Fibroblast of peridontal ligament (primary cell): ENCODE measurements at regions not wholly inside any gene's neighbourhood (a gene's known extent, or its start where the extent isn't known, plus 50 kb on each side); places are given as distances from the start of the nearest gene placed in this dataset.
A peak's percentile ranks its signal among the peaks of the same experiment; 100 is the strongest.
"Not testable (repeated sequence)": the region's sequence is repeated elsewhere in the genome, so short reads cannot be mapped to it uniquely, and the experiment has no call there.

Experiments used
- DNase-seq: peaks from one replicate; pipeline ENCODE4 v3.0.0-alpha.2; 2010; ENCODE audit errors: extremely low read depth

DNA sequence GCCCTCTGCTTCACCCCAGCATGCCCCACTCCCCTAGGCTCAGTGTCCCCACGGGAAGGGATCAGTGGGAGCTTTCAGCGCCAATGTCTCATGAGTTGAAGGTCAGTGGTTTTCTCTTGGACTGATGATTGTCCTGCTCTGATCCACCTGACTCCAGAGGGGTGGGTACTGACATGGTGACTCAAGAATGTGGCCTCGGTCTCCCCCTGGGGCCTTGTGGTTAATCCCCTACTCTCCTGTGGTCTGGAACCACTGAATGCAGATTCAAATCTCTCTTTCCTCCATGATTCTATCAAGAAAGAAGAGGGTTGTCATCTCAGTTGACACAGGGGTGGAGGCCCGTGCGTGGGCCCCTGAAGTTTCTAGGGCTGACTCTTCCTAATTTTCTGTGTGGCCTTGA lies 176.9 kb downstream of the RPS24 start:
- no peak for DNase-seq

DNA sequence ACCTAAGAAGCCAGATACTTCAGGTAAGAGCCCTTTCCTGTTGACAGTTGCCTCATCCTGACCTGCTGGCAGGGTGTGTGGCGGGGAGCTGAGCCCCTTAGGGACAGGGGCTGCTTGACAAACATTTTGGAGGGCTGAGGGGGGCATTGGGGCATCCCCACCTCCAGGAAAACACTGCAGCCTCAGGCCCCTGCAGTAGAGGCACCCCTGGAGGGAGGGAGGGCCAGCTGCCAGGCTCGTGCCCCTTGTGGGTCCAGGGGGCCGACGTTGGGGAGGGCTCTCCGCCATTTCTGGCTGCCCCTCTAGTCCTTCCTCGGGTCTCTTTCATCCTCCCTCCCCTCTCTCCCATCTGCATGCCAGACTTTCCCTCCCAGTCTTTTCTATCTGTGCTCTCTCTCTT lies 177.3 kb downstream of the RPS24 start:
- DNase-seq = no peak

DNA sequence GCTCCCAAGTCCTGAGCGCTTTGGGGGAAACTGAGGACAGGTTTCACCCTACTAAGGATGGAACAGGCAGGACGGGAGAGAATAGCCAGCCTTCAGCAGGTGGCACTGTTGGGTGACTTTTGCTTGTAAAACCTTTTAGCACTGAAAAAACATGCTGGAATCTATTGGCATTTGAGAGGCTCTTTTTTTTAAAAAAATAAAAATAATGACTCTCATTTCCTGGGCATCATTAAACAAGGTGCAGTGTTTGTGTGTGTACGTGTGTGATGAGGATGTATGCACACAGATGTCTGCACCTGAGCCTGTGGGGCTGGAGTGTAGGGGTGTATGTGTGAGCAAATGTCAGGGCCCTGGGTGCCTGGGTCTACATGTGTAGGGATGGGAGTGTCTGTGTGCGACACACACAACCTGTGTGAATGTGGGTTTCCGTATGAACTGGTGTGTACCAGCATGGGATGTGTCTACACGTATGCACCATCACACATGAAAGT lies 177.9 kb downstream of the RPS24 start:
- peak; percentile 81 for DNase-seq

GRCh38 chr10:78212060-78212785 lies 178.6 kb downstream of the RPS24 start:
- no peak for DNase-seq

DNA sequence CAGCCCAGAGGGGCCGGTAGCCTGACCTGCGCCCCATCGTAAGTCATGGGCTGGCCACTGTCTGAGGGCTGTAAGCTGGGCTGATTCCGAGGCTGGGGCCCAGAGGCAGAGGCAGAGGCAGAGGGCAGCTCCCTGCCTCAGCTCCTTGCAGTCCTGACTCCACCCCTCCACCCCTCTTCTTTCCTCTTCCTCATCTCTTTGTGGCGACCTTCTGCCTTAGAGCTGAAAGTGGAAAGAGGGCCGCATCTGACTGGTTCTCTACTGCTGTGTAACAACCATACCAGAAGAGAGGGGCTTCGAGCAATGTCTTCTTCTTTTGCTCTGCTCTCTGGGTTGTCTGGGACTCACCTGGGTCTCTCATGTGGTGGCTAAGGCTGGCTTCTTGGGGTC lies 179.1 kb downstream of the RPS24 start:
- no peak for DNase-seq

DNA sequence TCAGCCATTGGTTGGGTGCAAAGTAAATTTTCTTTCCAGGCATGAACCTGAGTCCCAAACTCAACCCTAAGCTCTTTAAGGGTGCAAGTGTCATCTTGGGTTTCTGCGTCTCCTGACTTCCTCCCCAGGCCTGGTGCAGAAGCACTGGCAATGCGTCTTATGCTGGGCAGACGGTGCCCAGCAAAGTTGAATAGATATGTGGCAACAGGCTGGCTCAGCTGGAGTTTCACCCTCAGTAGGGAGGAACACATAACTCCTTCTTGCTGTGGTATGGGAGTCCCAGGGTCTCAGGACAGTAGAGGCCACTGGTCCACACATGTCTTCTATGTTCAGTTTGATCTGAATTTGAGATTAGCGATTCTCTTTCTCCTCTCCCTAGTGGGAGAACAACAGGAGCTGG lies 181.3 kb downstream of the RPS24 start:
- DNase-seq = no peak

- peak; percentile 84 for DNase-seq
These were observed 182.0 kb downstream of the RPS24 start for GRCh38 chr10:78215645-78216044.

- no peak for DNase-seq
These were observed 183.7 kb downstream of the RPS24 start for GRCh38 chr10:78217336-78217735.

DNA sequence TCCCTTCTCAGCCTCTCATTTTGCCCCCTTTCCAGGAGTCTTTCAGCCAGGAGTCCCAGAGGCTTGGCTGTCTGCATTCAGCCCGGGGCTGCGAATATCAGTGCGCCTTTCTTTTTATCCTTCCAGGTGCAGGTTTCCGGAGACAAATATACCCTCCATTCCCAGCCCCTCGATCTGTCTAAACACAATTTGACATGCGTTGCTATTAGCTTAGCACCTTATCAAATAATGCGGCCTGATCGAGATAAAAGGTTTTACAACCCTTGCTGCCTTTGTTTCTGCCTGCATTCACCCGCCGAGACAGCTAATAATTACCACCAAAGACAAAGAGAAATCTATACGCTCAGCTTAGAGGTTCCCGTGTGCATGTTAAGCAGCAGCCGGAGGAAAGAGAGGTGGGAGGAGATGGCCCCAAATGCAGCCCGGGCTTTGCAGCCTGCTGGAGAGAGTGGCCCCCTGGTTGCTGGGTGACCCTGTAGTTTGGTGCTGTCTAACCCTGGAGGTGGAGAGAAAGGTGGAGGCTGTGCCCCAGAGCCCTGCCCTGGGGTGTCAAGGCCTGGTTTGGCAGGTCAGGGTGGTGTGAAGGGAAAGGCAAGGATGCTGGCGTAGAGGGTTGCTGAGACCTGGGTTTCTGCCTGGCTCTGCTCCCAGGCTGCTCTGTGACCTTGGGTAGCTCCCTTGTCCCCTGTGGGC lies 185.3 kb downstream of the RPS24 start:
- no peak for DNase-seq

GRCh38 chr10:78219568-78219967 lies 185.9 kb downstream of the RPS24 start:
- DNase-seq = not testable (repeated sequence)

GRCh38 chr10:78220781-78221180 lies 187.1 kb downstream of the RPS24 start:
- DNase-seq = no peak

DNA sequence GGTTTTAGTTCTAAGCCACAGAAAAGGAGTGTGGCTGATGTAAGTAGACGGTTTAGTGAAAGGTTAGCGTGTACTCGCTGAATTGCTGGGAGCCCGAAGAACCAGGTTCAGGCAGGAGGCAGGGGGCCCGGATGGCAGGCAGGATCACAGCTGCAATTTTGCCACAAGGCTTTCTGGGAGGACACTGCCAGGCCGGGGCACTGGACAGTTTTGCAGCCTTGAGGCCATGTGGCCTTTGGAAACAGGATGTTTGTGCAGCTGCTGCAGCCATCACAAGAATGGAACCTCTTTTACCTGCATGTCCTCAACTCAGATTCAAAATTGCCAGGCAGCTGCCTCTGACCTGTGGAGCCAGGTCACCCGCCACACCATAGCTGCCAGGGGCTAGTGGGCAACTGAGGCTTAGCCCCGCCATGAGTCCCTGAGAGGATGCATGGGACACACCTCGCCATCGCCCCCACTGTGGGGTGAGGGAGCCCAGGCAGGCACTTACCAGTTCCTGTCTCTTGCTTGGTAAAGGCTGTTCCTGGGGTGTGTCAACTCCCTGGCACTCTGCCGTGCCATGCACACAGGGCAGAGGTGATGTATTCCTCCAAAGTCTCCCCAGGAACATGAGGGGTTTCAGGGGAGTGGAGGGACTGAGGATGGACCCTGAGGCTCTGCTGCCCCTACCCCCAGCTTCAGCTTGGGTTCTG lies 188.6 kb downstream of the RPS24 start:
- DNase-seq = no peak

DNA sequence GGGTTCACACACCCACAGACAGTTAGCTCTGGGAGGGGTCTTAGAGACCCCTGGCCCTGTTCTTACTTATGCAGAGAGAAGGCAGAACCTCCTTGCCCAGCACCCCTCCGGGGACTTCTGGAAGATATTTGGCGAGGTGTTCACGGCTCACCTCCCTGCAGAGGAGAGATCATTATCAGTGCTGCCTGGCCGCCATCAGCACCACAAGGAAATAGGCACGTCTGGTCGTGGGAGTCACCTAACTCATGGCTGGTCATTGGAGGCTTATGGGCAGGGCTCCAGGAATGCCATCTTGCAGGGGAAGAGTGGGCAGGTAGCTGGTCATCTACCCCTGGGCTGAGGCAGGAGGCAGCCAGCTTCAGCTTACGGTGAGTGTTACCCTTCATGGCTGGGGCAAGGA lies 189.4 kb downstream of the RPS24 start:
- no peak for DNase-seq

DNA sequence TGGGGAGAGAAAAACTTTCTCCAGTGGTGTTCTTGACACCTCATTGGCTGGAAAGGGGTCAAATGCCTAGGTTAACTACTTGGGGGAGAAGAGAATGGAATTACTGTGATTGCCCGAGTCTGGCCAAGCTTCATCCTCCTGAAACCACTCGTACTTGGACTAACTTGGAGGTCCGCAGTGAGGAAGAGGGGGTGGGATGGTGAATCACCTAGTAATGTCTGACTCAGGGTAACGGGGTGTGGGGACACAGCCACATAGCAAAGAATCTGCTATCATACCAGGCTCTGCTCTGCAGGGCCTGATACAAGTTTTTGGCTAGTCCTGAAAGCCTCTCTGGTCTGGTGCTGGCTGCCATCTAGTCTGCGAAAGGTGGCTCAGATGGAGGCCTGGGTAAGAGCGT lies 190.9 kb downstream of the RPS24 start:
- peak; percentile 66 for DNase-seq

DNA sequence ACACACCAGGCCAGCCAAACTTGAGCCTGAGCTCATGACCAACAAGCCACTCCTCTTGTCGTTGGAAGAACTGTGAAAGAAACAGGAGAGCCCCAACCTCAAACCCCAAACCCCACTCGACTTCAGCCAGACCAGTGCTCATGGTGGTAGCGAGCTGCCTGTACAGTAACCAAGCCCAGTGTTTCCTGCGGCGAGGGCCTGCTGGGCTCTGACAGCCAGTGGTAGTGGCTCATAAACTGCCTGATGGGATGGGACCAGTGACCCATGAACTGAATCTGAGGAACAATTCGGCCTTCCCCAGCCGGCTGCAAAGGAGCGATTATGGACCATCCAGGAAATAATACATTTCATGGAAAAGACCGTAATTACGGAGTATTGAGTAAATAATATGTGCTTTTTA lies 191.9 kb downstream of the RPS24 start:
- no peak for DNase-seq

- DNase-seq = no peak
These were observed 195.8 kb downstream of the RPS24 start for GRCh38 chr10:78229489-78229888.

DNA sequence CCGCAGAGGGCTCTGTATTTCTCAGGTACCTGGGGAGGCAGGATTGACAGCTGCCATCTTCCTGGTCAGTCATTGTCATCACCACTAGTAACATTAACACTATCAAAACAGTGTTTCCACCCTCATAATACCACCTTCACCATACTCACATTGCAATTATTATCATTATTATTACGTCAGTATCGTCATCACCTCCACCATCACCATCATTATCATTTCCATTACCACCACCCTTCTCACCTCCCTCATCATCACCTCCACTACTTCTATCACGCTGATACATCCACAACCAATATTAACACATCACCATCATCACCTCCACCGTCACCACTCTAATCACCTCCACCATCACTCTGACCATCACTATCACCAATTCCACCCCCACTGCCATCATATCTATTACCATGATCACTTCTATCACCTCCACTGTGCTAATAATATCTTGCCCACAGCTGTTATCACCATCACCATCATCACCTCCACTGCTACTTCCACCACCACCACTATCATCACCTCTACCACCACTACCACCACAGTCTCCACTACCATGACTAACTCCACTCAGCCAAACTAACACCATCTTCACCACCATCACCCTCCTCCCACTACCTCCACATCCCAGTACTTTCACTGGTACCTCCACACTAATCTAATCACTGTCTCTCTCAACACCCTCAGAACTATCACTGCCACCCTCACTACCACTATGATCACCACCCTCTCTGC lies 196.4 kb downstream of the RPS24 start:
- DNase-seq = no peak

DNA sequence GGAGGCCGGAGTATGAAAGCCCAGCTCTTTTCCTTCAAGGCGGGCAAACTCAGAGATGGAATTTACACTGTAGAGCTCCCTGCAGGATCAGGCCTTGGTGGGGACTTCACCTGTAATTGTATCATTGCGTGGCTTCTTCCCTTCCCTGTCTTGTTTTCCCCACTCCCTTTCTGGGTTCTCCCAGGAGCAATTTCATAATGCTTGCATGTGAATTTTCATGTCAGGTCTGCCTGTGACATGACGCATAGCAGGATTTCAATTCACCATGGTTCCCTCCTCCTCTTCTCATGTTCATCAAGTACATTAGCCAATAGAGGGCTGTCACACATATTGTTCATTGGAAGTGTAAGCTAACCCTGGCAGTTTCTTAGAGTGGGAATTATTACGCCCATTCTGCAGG lies 197.7 kb downstream of the RPS24 start:
- DNase-seq = no peak

- no peak for DNase-seq
These were observed 198.3 kb downstream of the RPS24 start for GRCh38 chr10:78231939-78232338.

GRCh38 chr10:78236416-78237015 lies 202.9 kb downstream of the RPS24 start:
- no peak for DNase-seq

DNA sequence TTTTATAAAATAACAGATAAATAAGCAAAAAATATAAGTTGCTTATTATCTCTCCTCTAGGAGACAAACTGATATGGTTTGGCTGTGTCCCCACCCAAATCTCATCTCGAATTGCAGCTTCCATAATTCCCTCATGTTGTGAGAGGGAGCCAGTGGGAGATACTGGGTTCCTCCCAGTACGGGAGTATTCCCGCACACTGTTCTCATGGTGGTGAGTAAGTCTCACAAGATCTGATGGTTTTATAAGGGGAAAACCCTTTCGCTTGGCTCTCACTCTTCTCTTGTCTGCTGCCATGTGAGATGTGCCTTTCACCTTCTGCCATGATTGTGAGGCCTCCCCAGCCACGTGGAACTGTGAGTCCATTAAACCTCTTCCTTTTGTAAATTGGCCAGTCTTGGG lies 204.3 kb downstream of the RPS24 start:
- not testable (repeated sequence) for DNase-seq

DNA sequence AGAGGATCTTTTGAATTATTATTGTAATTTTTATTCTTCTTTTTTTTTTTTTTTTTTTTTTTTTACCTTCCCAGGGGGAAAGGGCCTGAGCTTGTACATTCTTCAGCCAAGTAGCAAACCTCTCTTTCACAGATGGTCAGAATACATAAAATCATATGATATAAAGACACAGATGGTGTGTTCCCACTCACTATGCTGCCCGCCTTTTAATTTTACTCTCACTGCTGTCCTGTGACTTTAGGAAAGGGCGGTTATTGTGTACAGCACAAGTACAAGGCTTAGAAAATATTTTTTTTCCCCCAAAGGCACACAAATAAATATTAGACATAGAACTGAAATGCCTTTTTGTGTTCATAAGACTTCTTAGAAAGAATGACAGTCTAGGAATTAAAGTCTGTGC lies 213.6 kb downstream of the RPS24 start:
- DNase-seq = no peak
